HUDEP-2 (cell line): ENCODE measurements at regions not wholly inside any gene's neighbourhood (a gene's known extent, or its start where the extent isn't known, plus 50 kb on each side); places are given as distances from the start of the nearest gene placed in this dataset.
"Not testable (repeated sequence)": the region's sequence is repeated elsewhere in the genome, so short reads cannot be mapped to it uniquely, and the experiment has no call there.

ENCODE experiments used
- DNase-seq, 76 experiments: peaks; one replicate each; lab custom pipeline; 2025; ENCODE audit not compliant: unreplicated experiment in 76 of 76; lab: John Stamatoyannopoulos, UW

GRCh38 chr13:97853550-97853949 lies 99.9 kb upstream of the IPO5 start:
- no peak for DNase-seq

DNA sequence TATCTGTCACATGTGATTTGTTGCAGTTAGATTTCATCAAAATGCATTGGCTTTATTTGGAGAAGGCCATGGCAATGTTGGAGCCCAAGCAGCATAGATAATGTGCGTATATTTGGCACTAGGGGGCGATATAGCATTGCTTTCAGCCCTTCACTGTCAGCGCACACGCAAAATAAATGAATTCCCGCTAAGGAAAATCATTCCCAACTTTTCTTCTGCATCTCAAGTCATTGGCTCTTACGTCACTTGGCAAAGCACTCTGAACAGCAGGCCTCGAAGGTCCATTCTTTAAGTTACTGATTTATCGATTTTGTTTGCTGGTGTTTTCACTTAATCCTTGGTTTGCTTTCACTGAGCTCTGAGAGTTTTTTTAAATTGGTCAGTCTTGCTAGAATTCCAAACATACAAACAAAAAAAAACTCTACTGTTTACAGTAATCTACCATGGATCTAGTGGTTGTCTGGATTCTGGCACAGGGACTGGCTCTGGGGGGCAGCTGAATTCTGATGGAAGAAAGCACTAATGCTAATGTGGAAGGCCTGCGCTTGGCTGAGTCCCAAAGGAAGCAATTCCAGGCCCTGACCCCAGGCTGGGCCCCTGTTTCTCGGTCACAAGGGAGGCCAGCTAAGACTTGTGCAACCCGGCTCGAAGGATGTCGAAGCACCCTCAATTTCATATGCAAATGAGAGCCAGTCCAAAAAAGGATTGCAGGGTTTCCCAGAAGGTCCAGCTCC lies 97.7 kb upstream of the IPO5 start:
- peak in 36 of 76 experiments; percentile 2 to 57 (median 26) for DNase-seq

- DNase-seq, result no peak
Observed at GRCh38 chr13:97856304-97856675, 97.2 kb upstream of the IPO5 start.

DNA sequence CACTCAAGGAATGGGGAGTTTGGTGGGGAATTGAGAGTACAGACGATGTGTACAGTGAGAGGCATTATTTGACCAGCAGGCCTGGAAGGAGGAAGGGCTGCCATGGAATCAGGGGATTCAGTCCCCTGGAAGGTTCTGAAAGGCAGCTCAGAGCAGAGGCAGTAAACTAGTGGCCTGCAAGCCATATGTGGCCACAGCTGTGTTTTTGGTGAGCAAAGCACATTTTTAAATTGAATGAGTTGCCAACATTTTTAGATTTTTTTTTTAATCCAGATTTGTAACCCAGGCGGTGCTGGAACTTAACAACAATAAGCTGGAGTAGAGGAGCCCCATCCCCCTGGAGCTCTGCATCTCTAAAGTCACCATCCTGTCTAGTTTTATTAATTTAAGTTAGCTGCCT lies 95.3 kb upstream of the IPO5 start:
- no peak for DNase-seq

DNA sequence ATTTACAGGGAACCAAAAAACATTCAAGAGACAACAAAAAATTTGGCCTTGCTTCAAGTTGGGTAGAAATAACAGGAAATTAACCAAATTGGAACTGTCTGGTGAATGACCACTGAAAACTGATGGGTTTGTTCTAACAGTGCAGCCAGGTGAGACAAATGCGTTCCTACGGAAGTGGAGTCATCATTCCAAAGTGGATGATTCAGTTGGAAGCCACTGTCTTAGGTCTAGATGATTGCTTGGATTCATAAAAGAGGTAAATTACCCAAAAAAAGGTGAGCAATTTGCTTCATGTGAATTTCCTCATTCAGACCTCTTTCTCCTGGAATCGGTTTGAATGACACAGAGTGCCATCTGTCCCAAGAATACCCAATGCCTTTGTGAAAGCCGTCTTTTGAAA lies 87.1 kb upstream of the IPO5 start:
- no peak for DNase-seq

GRCh38 chr13:97866751-97867150 lies 86.7 kb upstream of the IPO5 start:
- no peak for DNase-seq

DNA sequence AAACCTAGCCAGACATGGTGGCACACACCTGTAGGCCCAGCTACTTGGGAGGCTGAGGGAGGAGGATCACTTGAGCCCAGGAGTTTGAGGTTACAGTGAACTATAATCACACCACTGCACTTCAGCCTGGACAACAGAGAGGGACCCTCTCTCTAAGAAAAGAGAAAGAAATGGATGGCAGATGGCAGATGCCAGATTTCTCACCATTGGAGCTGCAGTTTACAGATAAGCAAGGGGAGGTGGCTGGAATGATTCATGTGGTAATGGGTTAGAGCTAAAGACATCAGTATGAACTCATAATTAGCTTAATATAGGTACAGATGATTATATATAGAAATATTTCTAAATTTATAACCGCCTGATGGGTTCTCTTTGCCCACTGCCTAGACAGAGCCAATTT lies 80.1 kb upstream of the IPO5 start:
- peak in 15 of 76 experiments; percentile 3 to 36 (median 12) for DNase-seq

DNA sequence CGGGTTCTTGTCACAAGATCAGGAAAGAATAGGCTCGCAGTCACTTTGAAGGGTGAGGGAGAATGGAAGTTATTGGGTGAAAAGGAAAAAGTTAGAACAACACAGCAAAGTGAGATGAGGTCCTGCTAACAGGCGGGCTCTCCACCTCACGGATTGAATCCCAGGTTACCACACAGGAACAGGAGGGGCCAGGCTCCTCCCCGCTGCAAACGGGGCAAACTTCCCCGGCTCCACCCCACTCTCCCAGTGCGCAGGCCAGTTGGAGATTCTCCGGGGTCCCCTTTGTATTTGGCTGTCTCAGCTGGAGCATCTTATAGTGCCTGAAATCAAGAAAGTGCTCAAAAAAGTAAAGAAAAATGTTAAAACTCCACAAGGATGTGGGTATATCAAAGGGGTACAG lies 78.3 kb upstream of the IPO5 start:
- no peak for DNase-seq

GRCh38 chr13:97875911-97876310 lies 77.6 kb upstream of the IPO5 start:
- DNase-seq, result no peak

DNA sequence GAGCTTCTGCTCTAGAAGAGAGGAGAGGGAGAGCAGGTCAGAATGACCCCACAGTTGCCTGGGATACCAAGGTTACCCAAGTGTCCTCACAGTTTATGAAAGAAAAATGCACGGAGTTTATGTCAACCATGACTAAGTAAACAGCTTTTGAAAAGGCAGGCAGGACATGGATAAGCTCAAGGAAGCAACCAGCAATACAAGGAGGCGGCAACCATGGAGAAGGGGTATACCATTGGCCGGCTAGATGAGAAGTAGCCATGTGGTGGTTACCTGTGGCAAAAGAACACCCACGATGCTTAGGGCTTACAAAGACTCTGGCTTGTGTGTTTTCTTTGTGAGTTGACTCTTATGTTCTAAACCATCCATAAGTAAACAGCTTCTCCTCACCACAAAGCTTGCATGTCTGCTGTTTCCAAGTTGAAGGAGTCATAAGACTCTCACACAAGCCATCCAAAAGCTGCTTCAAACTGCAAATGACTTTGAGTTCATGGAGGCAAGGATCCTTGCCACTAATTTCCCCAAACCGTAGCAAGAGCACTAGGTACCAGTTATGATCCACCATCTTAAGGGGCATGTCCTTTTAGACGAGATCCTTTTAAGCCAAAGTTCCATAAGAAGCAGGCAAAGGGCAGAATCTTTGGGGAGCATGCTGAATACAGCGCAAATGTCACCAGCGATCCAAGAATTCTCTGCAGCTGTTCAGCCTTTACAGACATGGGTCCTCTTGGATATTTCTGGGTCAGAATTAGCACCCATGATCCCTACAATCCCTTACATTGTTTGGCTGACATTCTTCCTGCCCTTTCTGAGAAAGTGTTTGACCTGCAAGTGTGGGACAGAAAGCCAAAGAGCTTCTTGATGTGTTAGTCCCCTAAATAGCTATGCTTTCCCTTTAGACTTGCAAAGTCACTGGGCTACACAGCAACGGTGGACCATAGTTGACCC lies 74.8 kb upstream of the IPO5 start:
- DNase-seq, result no peak

GRCh38 chr13:97879646-97880310 lies 73.7 kb upstream of the IPO5 start:
- no peak for DNase-seq

DNA sequence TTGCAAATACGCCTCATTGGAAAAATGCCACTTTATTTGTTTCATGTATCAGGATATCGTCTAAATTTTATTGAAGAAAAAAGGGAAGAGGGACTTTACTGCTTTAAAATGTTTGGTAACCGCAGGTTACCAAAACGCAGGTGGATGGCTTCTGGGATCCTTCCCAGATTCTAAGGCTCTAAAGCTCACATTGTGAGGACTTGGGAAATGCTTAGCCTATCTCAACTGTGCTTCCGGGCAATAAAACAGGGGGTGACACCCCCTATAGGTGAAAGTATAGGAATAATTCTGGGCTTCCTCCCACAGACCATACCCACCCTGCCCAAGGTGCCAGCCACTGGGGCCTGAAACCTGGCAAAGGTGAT lies 73.2 kb upstream of the IPO5 start:
- no peak for DNase-seq

DNA sequence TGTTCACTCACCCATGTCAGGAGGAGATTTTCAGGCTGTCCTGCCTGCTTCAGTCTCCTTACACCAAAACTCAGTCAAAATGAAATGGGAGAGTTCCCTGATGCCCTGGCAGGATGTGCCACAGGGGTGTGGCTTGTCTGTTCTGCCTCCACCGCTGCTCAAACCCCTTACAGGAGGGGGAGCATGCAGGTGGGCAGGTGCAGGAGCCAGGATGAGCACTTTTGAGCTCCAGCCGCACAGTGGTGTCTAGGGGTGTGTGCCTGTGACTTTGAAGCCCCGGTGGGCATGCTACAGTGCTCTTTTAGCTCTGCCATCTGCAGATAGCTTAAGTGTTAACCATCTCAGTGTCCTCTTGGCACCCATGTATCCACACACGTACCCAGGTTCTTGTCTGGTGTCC lies 71.9 kb upstream of the IPO5 start:
- no peak for DNase-seq

- DNase-seq, result no peak
Observed at GRCh38 chr13:97883396-97883795, 70.1 kb upstream of the IPO5 start.

DNA sequence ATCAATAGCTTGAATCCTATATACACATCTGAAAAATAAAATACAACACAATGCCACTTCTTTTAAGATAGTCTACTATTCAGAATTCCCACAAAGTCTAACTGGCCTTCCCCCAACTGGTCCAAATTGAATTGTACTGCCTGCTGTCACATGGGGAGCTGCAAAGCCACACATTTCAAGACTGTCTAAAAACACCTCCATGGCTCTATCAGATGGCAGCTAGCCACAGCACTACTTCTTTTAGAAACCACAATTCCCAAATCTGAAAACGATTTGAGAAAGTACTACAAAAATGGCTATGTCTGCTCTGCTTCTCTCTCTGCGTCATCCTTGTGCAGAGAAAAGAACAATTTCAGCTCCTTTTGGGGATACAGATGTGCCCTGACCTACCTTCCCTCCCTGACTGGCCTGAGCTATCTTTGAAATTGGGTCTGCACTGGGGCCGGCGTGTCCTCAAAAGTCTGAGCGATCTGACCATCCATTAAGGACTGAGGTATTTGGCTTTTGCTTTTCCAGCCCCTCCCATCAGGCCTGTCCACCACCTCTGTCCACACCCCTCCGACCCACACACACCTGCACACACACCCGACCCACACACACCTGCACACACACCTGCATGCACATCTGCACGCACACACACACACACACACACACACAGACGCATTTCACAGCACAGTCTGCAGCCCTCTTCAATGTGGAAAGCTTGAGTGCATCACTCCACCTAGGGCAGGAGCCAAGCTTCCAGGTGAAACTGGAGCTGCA lies 68.6 kb upstream of the IPO5 start:
- DNase-seq, result no peak

DNA sequence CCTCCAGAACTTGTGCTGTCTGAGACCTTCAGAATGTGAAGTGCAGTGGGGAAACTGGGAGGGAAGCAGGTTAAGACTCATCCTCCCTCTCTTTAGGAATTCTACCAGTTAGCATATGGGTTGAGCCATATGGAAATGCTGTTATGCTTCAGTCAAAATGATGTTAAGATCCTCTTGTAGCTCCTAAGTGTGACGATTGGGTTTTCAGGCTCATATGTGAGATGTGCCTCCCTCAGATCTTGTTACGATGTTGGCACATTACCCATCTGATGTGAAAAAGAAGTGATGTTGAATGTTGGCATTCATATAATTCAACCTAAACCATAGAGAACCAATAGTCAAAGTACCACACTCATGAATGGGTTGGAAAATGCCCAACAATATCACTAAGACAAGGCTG lies 67.8 kb upstream of the IPO5 start:
- DNase-seq, result no peak

DNA sequence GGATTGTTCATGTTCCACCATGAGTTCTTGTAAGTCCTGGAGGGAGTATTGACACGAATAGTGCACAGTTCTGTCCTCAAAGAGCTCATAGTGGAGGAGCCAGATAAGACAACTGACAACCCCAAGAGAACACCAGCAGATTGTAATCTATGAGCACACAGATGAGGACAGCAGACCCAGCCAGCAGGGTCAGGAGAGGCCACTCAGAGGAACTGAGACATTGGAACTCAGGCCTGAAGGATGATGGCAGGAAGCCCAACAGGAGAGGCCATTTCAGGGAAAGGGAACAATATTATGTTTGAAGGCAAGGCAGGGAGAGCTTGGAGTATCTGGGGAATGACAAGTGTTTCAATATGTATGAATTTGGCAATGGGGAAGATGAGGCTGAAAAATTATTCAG lies 63.7 kb upstream of the IPO5 start:
- peak in 68 of 76 experiments; percentile 7 to 82 (median 56) for DNase-seq

DNA sequence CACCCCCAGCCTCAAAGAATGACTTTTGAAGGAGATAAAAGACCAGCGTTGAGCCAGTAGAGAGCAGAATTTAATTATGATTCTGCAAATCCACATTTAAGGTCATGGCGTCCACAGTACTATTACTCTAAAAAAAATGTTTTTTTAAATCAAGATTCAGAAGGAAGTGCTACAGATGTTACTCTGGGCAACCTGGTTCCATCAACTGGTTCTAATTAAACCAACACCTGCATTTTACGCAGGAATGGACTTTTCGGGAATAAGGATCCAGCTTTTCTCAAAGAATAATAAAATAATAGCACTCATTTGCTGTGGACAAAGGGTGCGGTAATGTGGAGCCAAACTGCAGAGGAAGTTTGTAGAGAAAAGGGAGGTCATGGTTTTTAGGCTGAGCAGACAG lies 62.9 kb upstream of the IPO5 start:
- no peak for DNase-seq

GRCh38 chr13:97891964-97892363 lies 61.5 kb upstream of the IPO5 start:
- DNase-seq, result not testable (repeated sequence)

DNA sequence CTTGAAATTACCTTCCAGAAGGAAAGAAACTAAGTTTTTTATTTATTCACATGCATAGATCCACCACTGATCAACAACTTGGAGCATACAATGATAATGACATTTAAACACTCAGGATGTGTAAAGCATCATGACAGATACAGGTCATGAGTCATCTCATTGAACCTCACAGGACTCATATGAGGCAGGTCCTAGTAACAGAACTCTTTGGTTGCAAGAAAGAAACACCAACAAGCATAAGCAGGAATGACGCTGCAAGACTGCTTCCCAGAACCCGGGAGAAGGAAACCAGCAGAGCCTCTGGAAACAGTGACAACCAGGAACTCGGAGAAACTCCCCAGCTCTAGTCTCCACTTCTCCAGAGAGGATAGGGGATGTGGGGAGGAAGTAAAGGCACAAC lies 60.8 kb upstream of the IPO5 start:
- no peak for DNase-seq

DNA sequence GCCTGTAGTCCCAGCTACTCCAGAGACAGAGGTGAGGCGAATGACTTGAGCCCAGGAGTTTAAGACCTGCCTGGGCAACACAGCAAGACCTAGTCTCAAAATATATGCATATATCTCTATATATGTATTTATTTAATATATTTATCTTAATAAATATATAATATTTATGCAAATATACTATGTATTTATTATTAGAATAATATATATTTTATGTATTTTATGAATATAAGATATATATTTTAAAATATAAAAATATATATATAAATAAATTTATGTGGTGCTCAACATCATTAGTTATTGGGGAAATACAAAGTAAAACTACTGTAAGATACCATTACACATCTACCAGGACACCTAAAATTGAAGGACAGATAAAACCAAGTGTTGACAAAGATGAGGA lies 58.1 kb upstream of the IPO5 start:
- DNase-seq, result no peak
